ENCODE measurements at regions not wholly inside any gene's neighbourhood (a gene's known extent, or its start where the extent isn't known, plus 50 kb on each side); places are given as distances from the start of the nearest gene placed in this dataset.
"Not testable (repeated sequence)": the region's sequence is repeated elsewhere in the genome, so short reads cannot be mapped to it uniquely, and the experiment has no call there.

- not testable (repeated sequence) for H3K27me3 ChIP-seq (ENCODE audit: insufficient read depth, low read length); H3K27ac ChIP-seq (ENCODE audit: low read depth, low read length); H3K4me2 ChIP-seq (ENCODE audit: insufficient read depth, low read length); H3K79me2 ChIP-seq (ENCODE audit: insufficient read depth, low read length); H4K20me1 ChIP-seq (ENCODE audit: insufficient read depth, low read length); DNase-seq (ENCODE audit: insufficient read length, low spot score, missing footprints); H3K4me3 ChIP-seq (ENCODE audit: insufficient read depth, low read length); H3K9me3 ChIP-seq (ENCODE audit: low read depth, low read length); H2AFZ ChIP-seq (ENCODE audit: low read length); H3K4me1 ChIP-seq (ENCODE audit: insufficient read depth, low read length); H3K36me3 ChIP-seq (ENCODE audit: insufficient read depth, low read length)
These were observed 185.9 kb upstream of the ZNF644 start for GRCh38 chr1:91207691-91208090.

- H4K20me1 ChIP-seq (ENCODE audit: insufficient read depth, low read length); H3K36me3 ChIP-seq (ENCODE audit: insufficient read depth, low read length); H2AFZ ChIP-seq (ENCODE audit: low read length); H3K27me3 ChIP-seq (ENCODE audit: insufficient read depth, low read length); H3K4me1 ChIP-seq (ENCODE audit: insufficient read depth, low read length); H3K79me2 ChIP-seq (ENCODE audit: insufficient read depth, low read length); H3K4me2 ChIP-seq (ENCODE audit: insufficient read depth, low read length); H3K9me3 ChIP-seq (ENCODE audit: low read depth, low read length); DNase-seq (ENCODE audit: insufficient read length, low spot score, missing footprints); H3K27ac ChIP-seq (ENCODE audit: low read depth, low read length); H3K4me3 ChIP-seq (ENCODE audit: insufficient read depth, low read length): not testable (repeated sequence)
These were observed 182.3 kb upstream of the ZNF644 start for GRCh38 chr1:91204150-91204549.

GRCh38 chr1:91201694-91202093 is 179.9 kb upstream of the ZNF644 start:
- Histone ChIP-seq H3K4me1 (ENCODE audit: insufficient read depth, low read length) (no peaks in the 10 kb centered on the region), H3K36me3 (ENCODE audit: insufficient read depth, low read length) (no peaks in the 10 kb centered on the region), H4K20me1 (ENCODE audit: insufficient read depth, low read length) (no peaks in the 10 kb centered on the region)

GRCh38 chr1:91201176-91201575 is 179.3 kb upstream of the ZNF644 start:
- Histone ChIP-seq H3K27ac (ENCODE audit: low read depth, low read length) (no peak overlapping the region), H3K9me3 (ENCODE audit: low read depth, low read length) (no peaks in the 10 kb centered on the region), H3K27me3 (ENCODE audit: insufficient read depth, low read length) (no peaks in the 10 kb centered on the region), H3K36me3 (ENCODE audit: insufficient read depth, low read length) (no peaks in the 10 kb centered on the region), H3K4me3 (ENCODE audit: insufficient read depth, low read length) (no peak overlapping the region), H4K20me1 (ENCODE audit: insufficient read depth, low read length) (no peaks in the 10 kb centered on the region), H2AFZ (ENCODE audit: low read length) (no peak overlapping the region), H3K4me2 (ENCODE audit: insufficient read depth, low read length) (no peak overlapping the region), H3K79me2 (ENCODE audit: insufficient read depth, low read length) (no peaks in the 10 kb centered on the region), H3K4me1 (ENCODE audit: insufficient read depth, low read length) (no peaks in the 10 kb centered on the region)
- TF ChIP-seq CTCF (IDR thresholded peaks at IDR 0.05; ENCODE audit: extremely low read depth, low read depth, low read length): no peak
- peak; percentile 8 for DNase-seq (ENCODE audit: insufficient read length, low spot score, missing footprints)

More at GRCh38 chr1:91201694-91202093, 179.9 kb upstream of the ZNF644 start:
- no peak for TF ChIP-seq CTCF (IDR thresholded peaks at IDR 0.05; ENCODE audit: extremely low read depth, low read depth, low read length)
- H3K79me2 ChIP-seq (ENCODE audit: insufficient read depth, low read length): no peaks in the 10 kb centered on the region
- no peak overlapping the region for H3K4me3 ChIP-seq (ENCODE audit: insufficient read depth, low read length)
- H3K27ac ChIP-seq (ENCODE audit: low read depth, low read length): no peak overlapping the region
- H3K9me3 ChIP-seq (ENCODE audit: low read depth, low read length): no peaks in the 10 kb centered on the region
- H3K27me3 ChIP-seq (ENCODE audit: insufficient read depth, low read length): no peaks in the 10 kb centered on the region
- DNase-seq (ENCODE audit: insufficient read length, low spot score, missing footprints): no peak
- H3K4me2 ChIP-seq (ENCODE audit: insufficient read depth, low read length): no peak overlapping the region
- H2AFZ ChIP-seq (ENCODE audit: low read length): no peak overlapping the region

GRCh38 chr1:91200675-91201074 is 178.8 kb upstream of the ZNF644 start:
- H3K36me3 ChIP-seq (ENCODE audit: insufficient read depth, low read length): no peaks in the 10 kb centered on the region
- H3K79me2 ChIP-seq (ENCODE audit: insufficient read depth, low read length): no peaks in the 10 kb centered on the region
- no peak overlapping the region for H2AFZ ChIP-seq (ENCODE audit: low read length)
- no peak for TF ChIP-seq CTCF (IDR thresholded peaks at IDR 0.05; ENCODE audit: extremely low read depth, low read depth, low read length)
- no peak overlapping the region for H3K4me3 ChIP-seq (ENCODE audit: insufficient read depth, low read length)
- no peaks in the 10 kb centered on the region for H4K20me1 ChIP-seq (ENCODE audit: insufficient read depth, low read length)
- no peak overlapping the region for H3K27ac ChIP-seq (ENCODE audit: low read depth, low read length)
- no peaks in the 10 kb centered on the region for H3K4me1 ChIP-seq (ENCODE audit: insufficient read depth, low read length)
- no peak for DNase-seq (ENCODE audit: insufficient read length, low spot score, missing footprints)
- H3K27me3 ChIP-seq (ENCODE audit: insufficient read depth, low read length): no peaks in the 10 kb centered on the region
- no peaks in the 10 kb centered on the region for H3K9me3 ChIP-seq (ENCODE audit: low read depth, low read length)
- H3K4me2 ChIP-seq (ENCODE audit: insufficient read depth, low read length): no peak overlapping the region

All from osteoblast (primary cell).